NCI-H1436 treated with DMSO at 0.1 percent for 48 hours (cell line): ENCODE measurements at regions not wholly inside any gene's neighbourhood (a gene's known extent, or its start where the extent isn't known, plus 50 kb on each side); places are given as distances from the start of the nearest gene placed in this dataset.
"Not testable (repeated sequence)": the region's sequence is repeated elsewhere in the genome, so short reads cannot be mapped to it uniquely, and the experiment has no call there.

Experiments
- DNase-seq: peaks from one replicate; lab custom pipeline; 2025; lab: John Stamatoyannopoulos, UW

DNA sequence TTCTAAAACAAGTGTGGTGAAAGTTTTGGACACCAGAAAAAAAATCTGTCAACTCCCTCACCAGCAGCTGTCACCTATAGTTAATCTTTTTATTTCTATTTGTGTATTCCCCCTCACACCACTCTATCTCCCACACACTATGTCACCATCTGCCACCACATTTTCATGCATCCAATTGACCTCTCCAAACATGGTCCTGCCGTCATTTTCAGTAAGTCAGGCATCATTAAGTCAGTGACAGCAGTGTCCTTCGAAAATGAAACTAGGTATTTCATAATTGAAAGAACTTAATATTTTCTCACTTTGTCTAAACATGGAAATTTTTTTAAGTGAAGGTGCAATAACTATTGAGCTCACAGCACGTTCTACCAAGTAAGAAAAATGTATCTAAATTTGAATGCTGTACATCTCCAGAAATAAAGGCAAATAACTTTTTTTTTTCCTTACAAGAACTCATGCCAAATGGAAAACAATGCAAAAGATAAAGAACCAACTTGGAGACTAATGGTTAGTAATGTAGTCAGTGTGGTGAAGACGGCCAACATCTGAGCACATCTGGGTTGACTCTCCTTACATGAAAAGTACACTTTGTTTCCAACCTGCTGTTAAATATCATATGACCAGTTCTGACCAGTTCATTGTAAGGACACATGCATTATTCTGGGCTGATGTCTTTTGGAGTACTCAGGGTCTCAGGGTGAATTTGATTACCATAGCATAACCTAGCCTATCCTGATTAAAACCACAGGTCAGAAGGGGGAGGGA lies 623.3 kb upstream of the MANEA start:
- no peak for DNase-seq

GRCh38 chr6:94955156-94955555 lies 622.2 kb upstream of the MANEA start:
- peak; percentile 54 for DNase-seq

DNA sequence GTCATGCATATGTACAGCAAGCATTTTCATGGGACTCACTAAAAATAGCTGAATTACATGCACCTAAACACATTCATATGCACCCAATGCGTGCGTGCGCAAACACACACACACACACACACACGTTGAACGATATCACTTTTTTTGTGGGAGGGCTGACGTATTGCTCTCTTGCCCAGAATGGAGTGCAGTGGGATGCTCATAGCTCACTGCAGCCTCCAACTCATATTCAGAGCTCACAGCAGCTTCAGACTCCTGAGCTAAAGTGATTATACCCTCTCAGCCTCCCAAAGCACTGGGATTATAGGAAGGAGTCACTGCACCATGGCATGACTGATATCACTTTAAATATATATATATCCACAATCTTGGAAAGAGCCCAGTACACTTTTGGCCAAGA lies 620.4 kb upstream of the MANEA start:
- DNase-seq = no peak

- not testable (repeated sequence) for DNase-seq
Measured at GRCh38 chr6:94964703-94965102, 612.6 kb upstream of the MANEA start.

DNA sequence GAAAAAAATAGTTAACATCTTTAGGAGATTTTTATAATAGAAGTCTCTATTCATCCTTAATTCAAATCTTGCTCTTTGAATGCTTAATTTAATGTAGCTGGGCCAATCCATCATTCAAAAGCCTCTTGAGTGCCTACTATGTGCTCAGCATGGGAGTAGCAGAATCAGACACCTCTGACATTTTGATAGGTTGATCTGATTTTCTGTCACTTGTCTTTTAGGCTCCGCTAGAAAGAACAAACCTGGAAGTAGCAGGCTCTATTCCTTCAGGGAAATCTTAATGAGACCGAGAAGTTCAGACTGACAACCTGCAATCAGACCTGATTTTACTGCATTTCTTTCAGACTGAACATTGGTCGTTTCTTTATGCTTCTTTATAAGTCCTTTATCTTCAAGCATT lies 588.6 kb upstream of the MANEA start:
- no peak for DNase-seq

GRCh38 chr6:95017922-95018321 lies 559.4 kb upstream of the MANEA start:
- no peak for DNase-seq
